GM21360 (cell line): ENCODE measurements at regions not wholly inside any gene's neighbourhood (a gene's known extent, or its start where the extent isn't known, plus 50 kb on each side); places are given as distances from the start of the nearest gene placed in this dataset.
"Not testable (repeated sequence)": the region's sequence is repeated elsewhere in the genome, so short reads cannot be mapped to it uniquely, and the experiment has no call there.

Experiments used
- ATAC-seq: cut with Tn5 transposase; IDR thresholded peaks from one replicate; pipeline ENCODE4 v1.9.1; 2021; ENCODE audit warnings: mild to moderate bottlenecking, moderate library complexity; ENCODE audit not compliant: unreplicated experiment

GRCh38 chr2:38243186-38243880 is 133.7 kb downstream of the ATL2 start:
- ATAC-seq = no peak

- no peak for ATAC-seq
Observed at GRCh38 chr2:38239452-38239851, 137.6 kb downstream of the ATL2 start.

GRCh38 chr2:38238705-38239104 is 138.4 kb downstream of the ATL2 start:
- not testable (repeated sequence) for ATAC-seq

GRCh38 chr2:38237311-38237710 is 139.8 kb downstream of the ATL2 start:
- no peak for ATAC-seq

- ATAC-seq = no peak
Observed at GRCh38 chr2:38233231-38233983, 143.7 kb downstream of the ATL2 start.

- ATAC-seq = no peak
Observed at GRCh38 chr2:38232454-38232853, 144.6 kb downstream of the ATL2 start.

GRCh38 chr2:38230756-38231155 is 146.3 kb downstream of the ATL2 start:
- ATAC-seq = no peak

GRCh38 chr2:38228753-38229152 is 148.3 kb downstream of the ATL2 start:
- no peak for ATAC-seq

GRCh38 chr2:38224821-38225437 is 149.0 kb upstream of the CYP1B1 start:
- no peak for ATAC-seq

- no peak for ATAC-seq
Observed at GRCh38 chr2:38224181-38224580, 148.2 kb upstream of the CYP1B1 start.

GRCh38 chr2:38223256-38223655 is 147.3 kb upstream of the CYP1B1 start:
- no peak for ATAC-seq

GRCh38 chr2:38220164-38220563 is 144.2 kb upstream of the CYP1B1 start:
- ATAC-seq = no peak

- no peak for ATAC-seq
Observed at GRCh38 chr2:38218995-38219394, 143.0 kb upstream of the CYP1B1 start.

GRCh38 chr2:38218591-38218991 is 142.6 kb upstream of the CYP1B1 start:
- no peak for ATAC-seq

- ATAC-seq = no peak
Observed at GRCh38 chr2:38217401-38218188, 141.6 kb upstream of the CYP1B1 start.

GRCh38 chr2:38216886-38217285 is 140.9 kb upstream of the CYP1B1 start:
- no peak for ATAC-seq

GRCh38 chr2:38215993-38216392 is 140.0 kb upstream of the CYP1B1 start:
- ATAC-seq = no peak

- no peak for ATAC-seq
Observed at GRCh38 chr2:38215522-38215921, 139.6 kb upstream of the CYP1B1 start.

GRCh38 chr2:38214209-38214717 is 138.3 kb upstream of the CYP1B1 start:
- no peak for ATAC-seq

- no peak for ATAC-seq
Observed at GRCh38 chr2:38213619-38214167, 137.7 kb upstream of the CYP1B1 start.

- ATAC-seq = no peak
Observed at GRCh38 chr2:38212312-38212711, 136.4 kb upstream of the CYP1B1 start.
